ENCODE measurements at regions not wholly inside any gene's neighbourhood (a gene's known extent, or its start where the extent isn't known, plus 50 kb on each side); places are given as distances from the start of the nearest gene placed in this dataset.

DNA sequence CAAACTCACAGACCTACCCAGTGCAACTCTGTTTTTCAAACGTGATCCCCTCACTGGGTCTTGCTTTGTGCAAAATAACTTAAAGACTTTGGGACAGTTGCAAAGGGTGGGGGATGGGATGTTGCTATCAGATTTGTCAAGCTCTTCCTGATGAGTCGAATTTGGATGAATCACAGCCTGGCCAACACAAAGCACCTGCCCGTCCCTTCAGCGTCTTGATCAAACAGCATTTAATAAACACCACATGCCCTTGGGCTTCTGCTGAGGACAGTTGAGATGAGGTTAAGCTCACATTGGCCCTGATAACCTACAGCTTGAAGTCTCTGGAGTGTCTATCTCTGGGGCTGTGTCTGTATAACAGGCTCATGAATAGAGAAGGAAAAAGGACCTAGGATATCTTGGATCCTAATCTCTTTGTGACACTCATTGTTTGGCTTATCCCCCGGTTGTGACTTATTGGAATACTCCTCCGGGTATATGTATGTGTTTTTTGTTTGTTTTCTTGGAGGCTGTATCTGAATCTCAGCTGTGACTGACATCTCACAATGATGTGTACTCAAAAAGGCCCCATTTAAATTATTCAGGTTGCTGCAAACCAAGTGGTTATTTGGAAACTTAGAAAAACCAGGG is 132.6 kb upstream of the NAMPT start:
- no peaks in the 10 kb centered on the region for H3K27me3 ChIP-seq
- peaks cover 0 to 52% (median 16%) of the 10 kb centered on the region in 12 donors for H3K4me1 ChIP-seq
- H3K4me3 ChIP-seq, result no peak overlapping the region
- H3K27ac ChIP-seq, result peak overlapping the region in 1 of 12 donors; percentile 86
- TF ChIP-seq, protein P1, sequence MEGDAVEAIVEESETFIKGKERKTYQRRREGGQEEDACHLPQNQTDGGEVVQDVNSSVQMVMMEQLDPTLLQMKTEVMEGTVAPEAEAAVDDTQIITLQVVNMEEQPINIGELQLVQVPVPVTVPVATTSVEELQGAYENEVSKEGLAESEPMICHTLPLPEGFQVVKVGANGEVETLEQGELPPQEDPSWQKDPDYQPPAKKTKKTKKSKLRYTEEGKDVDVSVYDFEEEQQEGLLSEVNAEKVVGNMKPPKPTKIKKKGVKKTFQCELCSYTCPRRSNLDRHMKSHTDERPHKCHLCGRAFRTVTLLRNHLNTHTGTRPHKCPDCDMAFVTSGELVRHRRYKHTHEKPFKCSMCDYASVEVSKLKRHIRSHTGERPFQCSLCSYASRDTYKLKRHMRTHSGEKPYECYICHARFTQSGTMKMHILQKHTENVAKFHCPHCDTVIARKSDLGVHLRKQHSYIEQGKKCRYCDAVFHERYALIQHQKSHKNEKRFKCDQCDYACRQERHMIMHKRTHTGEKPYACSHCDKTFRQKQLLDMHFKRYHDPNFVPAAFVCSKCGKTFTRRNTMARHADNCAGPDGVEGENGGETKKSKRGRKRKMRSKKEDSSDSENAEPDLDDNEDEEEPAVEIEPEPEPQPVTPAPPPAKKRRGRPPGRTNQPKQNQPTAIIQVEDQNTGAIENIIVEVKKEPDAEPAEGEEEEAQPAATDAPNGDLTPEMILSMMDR (IDR thresholded peaks at IDR 0.05), result no peak
- TF ChIP-seq POLR2A (IDR thresholded peaks at IDR 0.05), result no peak
- DNase-seq (no peak), ATAC-seq (no peak)
- intact Hi-C loops (cut with DNase I), result no loop called here
- WGBS, 4 donors, result 47 to 61% (median 56%) methylated on average over 6 of the region's 6 CpGs
- no peaks in the 10 kb centered on the region for H3K36me3 ChIP-seq
- H3K9me3 ChIP-seq, result peaks cover 0 to 21% (median 10%) of the 10 kb centered on the region in 12 donors

DNA sequence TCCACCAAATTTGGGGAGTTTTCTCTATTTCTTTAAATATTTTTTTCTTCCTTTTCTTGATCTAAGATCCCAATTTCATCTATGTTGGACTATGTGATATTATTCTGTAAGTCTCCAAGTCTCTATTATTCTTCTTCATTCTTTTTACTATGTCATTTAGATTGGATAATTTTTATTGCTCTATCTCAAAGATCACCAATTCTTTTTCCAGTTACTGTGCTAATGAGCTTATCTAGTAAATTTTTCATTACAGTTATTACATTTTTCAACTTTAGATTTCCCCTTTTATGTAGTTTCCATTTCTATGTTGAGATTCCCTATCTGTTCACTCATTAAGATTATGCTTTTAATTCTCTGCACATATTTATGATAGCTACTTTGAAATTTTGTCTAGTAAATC is 131.6 kb upstream of the NAMPT start:
- DNase-seq (no peak), ATAC-seq (no peak)
- Histone ChIP-seq H3K27me3 (no peaks in the 10 kb centered on the region), H3K27ac (no peak overlapping the region), H3K36me3 (no peaks in the 10 kb centered on the region), H3K9me3 (peaks cover 0 to 21% (median 10%) of the 10 kb centered on the region in 12 donors), H3K4me3 (no peak overlapping the region), H3K4me1 (peaks cover 0 to 44% (median 9%) of the 10 kb centered on the region in 12 donors)
- TF ChIP-seq POLR2A (IDR thresholded peaks at IDR 0.05), result no peak
- TF ChIP-seq, protein P1 (IDR thresholded peaks at IDR 0.05), result no peak
- intact Hi-C loops (cut with DNase I), result no loop called here

DNA sequence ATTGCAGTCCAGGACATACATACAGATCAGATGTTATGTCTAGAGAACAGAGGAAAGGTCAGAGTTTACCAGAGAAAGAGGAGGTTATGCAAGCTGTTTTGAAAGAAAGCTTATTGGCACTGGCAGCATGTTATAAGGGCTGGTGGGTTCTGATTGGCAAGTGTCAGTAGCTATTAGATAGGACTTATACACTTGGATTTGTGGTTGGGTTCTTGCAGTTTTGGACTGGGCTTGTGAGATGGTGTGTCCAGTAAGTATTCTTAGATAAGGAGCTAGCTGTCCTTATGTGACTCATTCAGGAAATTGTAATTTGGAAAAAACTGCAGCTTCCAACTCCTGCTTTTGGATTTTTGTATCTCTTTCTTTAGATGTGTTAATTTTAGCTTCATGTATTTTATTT is 130.7 kb upstream of the NAMPT start:
- intact Hi-C loops (cut with DNase I), result no loop called here
- Histone ChIP-seq H3K36me3 (no peaks in the 10 kb centered on the region), H3K27ac (no peak overlapping the region), H3K9me3 (peaks cover 0 to 21% (median 10%) of the 10 kb centered on the region in 12 donors), H3K4me3 (no peak overlapping the region), H3K27me3 (no peaks in the 10 kb centered on the region), H3K4me1 (peaks cover 0 to 34% (median 0%) of the 10 kb centered on the region in 12 donors)
- ATAC-seq (no peak), DNase-seq (no peak)
- TF ChIP-seq, protein P1 (IDR thresholded peaks at IDR 0.05), result no peak
- TF ChIP-seq POLR2A (IDR thresholded peaks at IDR 0.05), result no peak

DNA sequence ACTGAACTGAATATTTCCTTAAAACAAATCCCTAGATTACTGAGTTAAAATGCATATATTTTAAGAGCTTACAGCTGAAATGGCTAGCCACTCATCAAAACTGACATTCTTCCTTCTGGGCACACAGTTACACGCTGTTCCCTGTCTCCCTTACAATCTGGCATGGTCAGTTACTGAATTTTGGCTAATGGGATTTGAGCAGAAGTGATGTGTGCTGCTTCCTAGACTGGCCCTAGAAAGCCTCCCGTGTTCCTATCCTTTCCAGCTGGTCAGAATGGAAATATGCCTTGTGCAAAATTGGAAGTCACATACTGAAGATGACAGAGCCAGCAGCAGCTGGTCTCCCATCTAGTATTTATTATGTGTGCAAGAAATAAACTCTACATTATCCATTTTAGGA is 128.7 kb upstream of the NAMPT start:
- TF ChIP-seq, protein P1 (IDR thresholded peaks at IDR 0.05), result no peak
- no peak for TF ChIP-seq POLR2A (IDR thresholded peaks at IDR 0.05)
- intact Hi-C loops (cut with DNase I), result no loop called here
- DNase-seq, result no peak
- H3K9me3 ChIP-seq, result peaks cover 0 to 21% (median 10%) of the 10 kb centered on the region in 12 donors
- no peaks in the 10 kb centered on the region for H3K27me3 ChIP-seq
- H3K27ac ChIP-seq, result no peak overlapping the region
- no peak for ATAC-seq
- WGBS, 4 donors, result 58 to 71% (median 65%) methylated on average over 2 of the region's 2 CpGs
- H3K36me3 ChIP-seq, result no peaks in the 10 kb centered on the region
- H3K4me1 ChIP-seq, result peaks cover 0 to 17% (median 0%) of the 10 kb centered on the region in 12 donors
- no peak overlapping the region for H3K4me3 ChIP-seq
